GM21381 (cell line): ENCODE measurements at regions not wholly inside any gene's neighbourhood (a gene's known extent, or its start where the extent isn't known, plus 50 kb on each side); places are given as distances from the start of the nearest gene placed in this dataset.

Experiments
- ATAC-seq: cut with Tn5 transposase; IDR thresholded peaks from one replicate; pipeline ENCODE4 v1.9.1; 2021; ENCODE audit warnings: mild to moderate bottlenecking, moderate library complexity; ENCODE audit not compliant: unreplicated experiment

DNA sequence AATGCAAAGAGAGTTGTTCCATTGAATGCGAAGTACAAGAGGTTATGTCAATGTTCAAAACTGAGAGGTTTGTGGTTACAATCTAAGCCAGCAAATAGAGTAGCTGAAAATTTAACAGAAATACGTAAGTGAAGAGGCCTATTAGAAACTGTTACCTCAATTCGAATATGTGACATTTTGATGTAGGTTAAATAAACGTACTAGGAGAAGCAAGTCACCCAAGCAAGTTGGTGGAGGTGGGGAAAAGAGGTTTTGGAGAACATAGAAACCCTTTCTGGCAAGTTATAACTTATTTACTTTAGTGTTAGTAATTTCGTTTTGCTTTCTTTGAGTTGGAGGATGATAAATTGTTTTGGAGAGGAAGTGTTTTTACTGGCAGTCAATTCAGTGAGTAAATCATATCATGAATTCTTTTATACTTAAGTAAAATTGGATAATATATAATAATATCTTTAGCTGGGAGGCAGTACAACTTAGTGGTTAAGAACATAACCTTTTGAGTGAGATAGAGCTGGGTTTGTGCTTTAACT lies 91.2 kb upstream of the NAALADL2 start:
- no peak for ATAC-seq

DNA sequence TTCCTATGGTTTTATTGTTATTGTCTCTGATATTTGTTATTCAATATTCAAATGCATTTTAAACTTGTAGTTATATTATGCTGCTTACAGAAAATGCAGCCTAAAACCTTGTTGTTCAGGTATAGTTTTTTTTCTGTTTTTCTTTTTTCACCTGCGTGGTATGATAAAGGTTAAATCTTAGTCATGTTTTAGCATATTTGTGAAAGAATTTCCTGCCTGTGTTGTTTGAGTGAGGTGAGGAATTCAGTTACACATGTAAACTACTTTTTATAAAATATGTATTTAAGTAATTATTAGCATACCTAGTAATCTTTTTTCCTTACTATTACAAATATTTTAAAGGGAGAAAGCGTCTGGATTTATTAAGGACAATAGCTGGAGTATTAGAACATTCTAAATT lies 90.0 kb upstream of the NAALADL2 start:
- ATAC-seq = no peak

DNA sequence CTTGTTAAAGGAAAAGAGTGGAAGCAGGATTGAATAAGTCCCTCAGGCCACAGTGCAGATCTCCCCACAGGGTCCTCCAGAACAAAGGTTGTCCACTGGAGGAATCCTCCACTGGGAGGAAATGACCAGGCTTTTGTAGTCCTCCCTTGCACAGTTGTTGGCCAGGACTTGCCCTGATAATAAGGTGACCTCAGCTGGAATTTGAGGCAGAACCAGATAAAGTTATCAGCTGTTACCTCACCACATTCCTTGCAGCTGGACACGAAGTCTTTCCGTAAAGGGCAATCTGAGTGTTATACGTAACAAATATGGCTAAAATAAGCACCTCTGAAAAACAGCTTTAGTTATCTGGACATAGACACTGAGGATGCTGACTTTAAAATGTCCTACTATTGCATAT lies 83.5 kb upstream of the NAALADL2 start:
- no peak for ATAC-seq

DNA sequence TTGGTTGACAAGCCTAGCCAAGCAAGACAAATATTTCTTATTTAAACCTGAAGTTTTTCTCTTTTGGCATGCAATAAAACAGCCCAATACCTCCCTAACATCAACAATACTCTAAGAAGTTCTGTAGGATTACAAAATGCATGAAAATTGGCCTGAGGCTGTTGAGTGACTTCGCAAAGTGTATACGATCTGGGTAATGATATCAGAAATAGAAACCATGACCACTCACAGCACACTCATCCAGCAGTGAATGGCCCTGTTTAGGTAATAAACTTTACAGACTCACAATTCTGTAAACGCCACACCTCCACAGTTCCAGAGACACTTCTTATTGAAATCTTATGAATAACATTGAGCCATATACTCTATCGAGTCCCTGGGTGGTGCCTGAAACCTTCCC lies 83.0 kb upstream of the NAALADL2 start:
- no peak for ATAC-seq

- no peak for ATAC-seq
These were observed 82.5 kb upstream of the NAALADL2 start for GRCh38 chr3:174776636-174777035.

DNA sequence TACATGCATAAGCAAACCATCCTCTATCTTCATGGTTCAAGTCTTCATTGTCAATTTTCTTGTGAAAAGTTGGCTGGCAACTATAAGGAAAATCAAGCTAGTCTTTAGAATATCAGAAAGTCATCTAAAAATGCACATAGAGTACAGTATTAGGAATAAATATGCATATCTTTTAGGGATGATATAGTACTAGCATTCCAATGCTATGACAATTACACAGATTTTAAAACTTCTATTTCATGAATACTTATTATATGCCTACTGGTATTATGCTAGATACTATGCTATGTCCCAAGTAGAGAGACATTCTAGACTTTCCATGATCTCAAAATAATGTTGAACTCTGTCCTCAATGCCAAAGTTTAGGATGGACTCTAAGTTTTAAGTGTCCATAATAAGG lies 81.3 kb upstream of the NAALADL2 start:
- ATAC-seq = no peak

DNA sequence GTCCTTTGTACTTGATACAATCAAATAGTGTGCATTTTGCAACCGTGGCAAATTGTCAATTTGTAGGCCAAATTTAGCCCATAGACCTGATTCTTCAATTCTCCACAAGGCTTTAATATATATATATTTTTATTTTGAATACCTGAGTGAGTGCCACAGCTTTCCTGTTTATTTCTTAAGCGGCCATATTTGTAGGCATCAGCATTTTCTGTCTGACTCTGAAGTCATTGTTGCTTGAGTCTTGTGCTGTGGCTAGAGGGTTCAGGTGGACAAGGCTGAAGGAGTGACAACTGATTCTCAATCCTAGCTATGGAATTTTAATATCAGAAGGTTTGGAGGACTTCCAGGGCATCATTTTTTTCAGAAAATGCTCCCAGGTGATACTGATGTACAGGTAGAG lies 75.6 kb upstream of the NAALADL2 start:
- ATAC-seq = no peak

- no peak for ATAC-seq
These were observed 74.8 kb upstream of the NAALADL2 start for GRCh38 chr3:174784206-174784934.

DNA sequence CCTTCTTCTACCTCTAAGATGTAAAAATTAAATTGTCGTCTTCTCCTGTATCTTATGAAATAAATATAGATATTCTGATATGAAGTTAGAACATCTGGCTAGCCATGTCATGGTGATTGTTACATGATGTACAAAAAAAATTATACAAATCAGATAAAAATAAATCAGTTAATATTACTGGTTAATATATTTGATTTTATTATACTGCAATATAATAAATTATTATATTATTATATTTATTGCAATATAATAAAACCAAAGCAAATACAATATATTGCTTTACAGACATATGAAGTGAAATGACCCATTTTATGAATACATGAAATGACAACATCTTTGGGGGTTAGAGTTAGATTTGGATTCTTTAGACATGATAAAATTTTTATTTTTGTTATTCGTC lies 72.3 kb upstream of the NAALADL2 start:
- ATAC-seq = no peak

- ATAC-seq = no peak
These were observed 68.0 kb upstream of the NAALADL2 start for GRCh38 chr3:174791161-174791560.

DNA sequence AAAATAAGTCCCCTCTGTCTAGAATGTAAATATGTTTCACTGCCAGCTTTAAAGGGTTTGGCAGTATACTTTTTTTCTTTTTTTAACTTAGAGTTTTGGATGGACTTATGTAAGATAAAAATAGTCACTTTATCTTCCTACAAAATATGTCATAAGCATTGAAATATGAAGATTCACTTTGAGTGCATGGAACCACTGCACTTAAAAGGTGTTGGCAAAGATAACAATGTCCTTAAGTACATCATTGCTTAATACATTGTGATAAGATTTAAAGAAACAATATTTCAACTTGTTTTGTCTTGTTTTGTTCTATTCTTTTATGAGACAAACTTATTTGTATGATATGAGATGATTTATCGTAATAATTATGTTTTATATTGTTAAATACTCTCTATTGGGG lies 66.3 kb upstream of the NAALADL2 start:
- no peak for ATAC-seq
